ENCODE measurements at regions not wholly inside any gene's neighbourhood (a gene's known extent, or its start where the extent isn't known, plus 50 kb on each side); places are given as distances from the start of the nearest gene placed in this dataset.
"Not testable (repeated sequence)": the region's sequence is repeated elsewhere in the genome, so short reads cannot be mapped to it uniquely, and the experiment has no call there.

GRCh38 chr13:82187227-82187626, 1695.0 kb downstream of the SLITRK1 start:
- no peaks in the 10 kb centered on the region for H3K27me3 ChIP-seq
- H3K36me3 ChIP-seq, result no peaks in the 10 kb centered on the region
- no peaks in the 10 kb centered on the region for H3K9me3 ChIP-seq
- intact Hi-C loops (cut with DNase I; ENCODE audit: low total_unique reads), result no loop called here
- H3K4me3 ChIP-seq, result no peak overlapping the region
- no peak for TF ChIP-seq CTCF (IDR thresholded peaks at IDR 0.05)
- no peak for TF ChIP-seq POLR2A (IDR thresholded peaks at IDR 0.05)
- H3K4me1 ChIP-seq, result no peaks in the 10 kb centered on the region
- DNase-seq, result no peak
- H3K27ac ChIP-seq, result no peak overlapping the region

GRCh38 chr13:82176751-82177150, 1705.5 kb downstream of the SLITRK1 start:
- no peaks in the 10 kb centered on the region for H3K9me3 ChIP-seq
- no peaks in the 10 kb centered on the region for H3K36me3 ChIP-seq
- intact Hi-C loops (cut with DNase I; ENCODE audit: low total_unique reads), result no loop called here
- TF ChIP-seq CTCF (IDR thresholded peaks at IDR 0.05), result no peak
- TF ChIP-seq POLR2A (IDR thresholded peaks at IDR 0.05), result no peak
- no peak for DNase-seq
- H3K4me1 ChIP-seq, result no peaks in the 10 kb centered on the region
- no peak overlapping the region for H3K4me3 ChIP-seq
- H3K27me3 ChIP-seq, result no peaks in the 10 kb centered on the region
- no peak overlapping the region for H3K27ac ChIP-seq

GRCh38 chr13:82165396-82166174, 1716.7 kb downstream of the SLITRK1 start:
- Histone ChIP-seq H3K4me1 (no peaks in the 10 kb centered on the region), H3K4me3 (no peak overlapping the region), H3K9me3 (no peaks in the 10 kb centered on the region), H3K27me3 (no peaks in the 10 kb centered on the region), H3K36me3 (no peaks in the 10 kb centered on the region), H3K27ac (no peak overlapping the region)
- TF ChIP-seq CTCF (IDR thresholded peaks at IDR 0.05) (no peak), POLR2A (IDR thresholded peaks at IDR 0.05) (no peak)
- DNase-seq, result no peak
- intact Hi-C loops (cut with DNase I; ENCODE audit: low total_unique reads), result no loop called here

GRCh38 chr13:82164780-82165395, 1717.4 kb downstream of the SLITRK1 start:
- H3K36me3 ChIP-seq; DNase-seq; H3K27ac ChIP-seq; intact Hi-C loops (cut with DNase I; ENCODE audit: low total_unique reads); H3K4me1 ChIP-seq; H3K27me3 ChIP-seq; H3K4me3 ChIP-seq; H3K9me3 ChIP-seq: not testable (repeated sequence)

GRCh38 chr13:82147526-82147925, 1734.7 kb downstream of the SLITRK1 start:
- H3K27me3 ChIP-seq, result no peaks in the 10 kb centered on the region
- H3K9me3 ChIP-seq, result no peaks in the 10 kb centered on the region
- intact Hi-C loops (cut with DNase I; ENCODE audit: low total_unique reads), result no loop called here
- no peak for TF ChIP-seq POLR2A (IDR thresholded peaks at IDR 0.05)
- no peak overlapping the region for H3K4me3 ChIP-seq
- H3K4me1 ChIP-seq, result no peaks in the 10 kb centered on the region
- H3K27ac ChIP-seq, result no peak overlapping the region
- H3K36me3 ChIP-seq, result no peaks in the 10 kb centered on the region
- no peak for DNase-seq

- Histone ChIP-seq H3K4me3 (no peak overlapping the region), H3K9me3 (no peaks in the 10 kb centered on the region), H3K36me3 (no peaks in the 10 kb centered on the region), H3K4me1 (no peaks in the 10 kb centered on the region), H3K27me3 (no peaks in the 10 kb centered on the region), H3K27ac (no peak overlapping the region)
- intact Hi-C loops (cut with DNase I; ENCODE audit: low total_unique reads), result no loop called here
- TF ChIP-seq POLR2A (IDR thresholded peaks at IDR 0.05) (no peak), CTCF (IDR thresholded peaks at IDR 0.05) (no peak)
- DNase-seq, result no peak
Measured at GRCh38 chr13:82136880-82137279, 1745.4 kb downstream of the SLITRK1 start.
